ENCODE measurements at regions not wholly inside any gene's neighbourhood (a gene's known extent, or its start where the extent isn't known, plus 50 kb on each side); places are given as distances from the start of the nearest gene placed in this dataset.

DNA sequence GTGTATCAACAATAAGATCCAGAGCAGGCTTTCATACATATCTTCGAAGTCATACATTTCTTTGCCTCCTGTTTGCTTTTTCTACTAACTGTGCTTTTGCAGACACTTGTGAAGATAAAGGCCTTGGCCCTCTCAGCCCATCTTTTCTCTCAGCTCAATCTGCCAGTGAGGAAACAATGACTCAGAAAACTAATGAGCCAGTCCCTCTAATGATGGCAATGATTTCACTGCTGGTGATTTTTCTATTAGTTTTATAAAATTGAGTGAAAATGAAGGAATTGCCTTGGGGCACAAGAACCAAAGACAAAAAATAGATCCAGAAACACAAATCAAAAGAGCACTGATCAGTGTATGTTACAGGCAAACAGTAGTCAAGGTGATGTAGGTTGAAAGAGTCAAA, 167.7 kb upstream of the PPP2R2B start (continued):
- TF ChIP-seq GABPA (IDR thresholded peaks at IDR 0.05 in 1 of 2, conservative IDR thresholded peaks at IDR 0.05 in 1 of 2), result no peak

GRCh38 chr5:147046894-147047293, 168.3 kb upstream of the PPP2R2B start:
- Histone ChIP-seq H3K36me3 (ENCODE audit: control insufficient read depth in 4 of 4, insufficient read depth in 3 of 4, low read depth in 1 of 4, low read length in 3 of 4) (no peaks in the 10 kb centered on the region), H3K9ac (ENCODE audit: low read depth in 1 of 2, low read length in 2 of 2) (no peak overlapping the region), H3K27me3 (ENCODE audit: control insufficient read depth in 4 of 4, insufficient read depth in 4 of 4, low read length in 3 of 4) (peaks cover 0 to 9% (median 0%) of the 10 kb centered on the region in 4 donors), H3K27ac (ENCODE audit: low read depth in 1 of 2, low read length in 2 of 2) (no peak overlapping the region), H3K4me1 (ENCODE audit: control insufficient read depth in 4 of 4, insufficient read depth in 4 of 4, low read length in 3 of 4) (no peaks in the 10 kb centered on the region), H3K9me3 (ENCODE audit: control insufficient read depth in 4 of 4, low read length in 3 of 4) (no peaks in the 10 kb centered on the region), H3K4me3 (ENCODE audit: low read depth in 1 of 3, low read length in 3 of 3) (no peak overlapping the region)
- no peak for TF ChIP-seq EGR1 (IDR thresholded peaks at IDR 0.05; ENCODE audit: low read depth in 2 of 2)
- no peak for TF ChIP-seq CTCF (IDR thresholded peaks at IDR 0.05; ENCODE audit: low read depth, low read length, missing input control)
- no peak for TF ChIP-seq HNF4A (conservative IDR thresholded peaks at IDR 0.05)
- no peak for TF ChIP-seq FOXA2 (IDR thresholded peaks at IDR 0.05)
- TF ChIP-seq, protein P1, sequence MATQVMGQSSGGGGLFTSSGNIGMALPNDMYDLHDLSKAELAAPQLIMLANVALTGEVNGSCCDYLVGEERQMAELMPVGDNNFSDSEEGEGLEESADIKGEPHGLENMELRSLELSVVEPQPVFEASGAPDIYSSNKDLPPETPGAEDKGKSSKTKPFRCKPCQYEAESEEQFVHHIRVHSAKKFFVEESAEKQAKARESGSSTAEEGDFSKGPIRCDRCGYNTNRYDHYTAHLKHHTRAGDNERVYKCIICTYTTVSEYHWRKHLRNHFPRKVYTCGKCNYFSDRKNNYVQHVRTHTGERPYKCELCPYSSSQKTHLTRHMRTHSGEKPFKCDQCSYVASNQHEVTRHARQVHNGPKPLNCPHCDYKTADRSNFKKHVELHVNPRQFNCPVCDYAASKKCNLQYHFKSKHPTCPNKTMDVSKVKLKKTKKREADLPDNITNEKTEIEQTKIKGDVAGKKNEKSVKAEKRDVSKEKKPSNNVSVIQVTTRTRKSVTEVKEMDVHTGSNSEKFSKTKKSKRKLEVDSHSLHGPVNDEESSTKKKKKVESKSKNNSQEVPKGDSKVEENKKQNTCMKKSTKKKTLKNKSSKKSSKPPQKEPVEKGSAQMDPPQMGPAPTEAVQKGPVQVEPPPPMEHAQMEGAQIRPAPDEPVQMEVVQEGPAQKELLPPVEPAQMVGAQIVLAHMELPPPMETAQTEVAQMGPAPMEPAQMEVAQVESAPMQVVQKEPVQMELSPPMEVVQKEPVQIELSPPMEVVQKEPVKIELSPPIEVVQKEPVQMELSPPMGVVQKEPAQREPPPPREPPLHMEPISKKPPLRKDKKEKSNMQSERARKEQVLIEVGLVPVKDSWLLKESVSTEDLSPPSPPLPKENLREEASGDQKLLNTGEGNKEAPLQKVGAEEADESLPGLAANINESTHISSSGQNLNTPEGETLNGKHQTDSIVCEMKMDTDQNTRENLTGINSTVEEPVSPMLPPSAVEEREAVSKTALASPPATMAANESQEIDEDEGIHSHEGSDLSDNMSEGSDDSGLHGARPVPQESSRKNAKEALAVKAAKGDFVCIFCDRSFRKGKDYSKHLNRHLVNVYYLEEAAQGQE (IDR thresholded peaks at IDR 0.05), result no peak
- TF ChIP-seq, protein P2, sequence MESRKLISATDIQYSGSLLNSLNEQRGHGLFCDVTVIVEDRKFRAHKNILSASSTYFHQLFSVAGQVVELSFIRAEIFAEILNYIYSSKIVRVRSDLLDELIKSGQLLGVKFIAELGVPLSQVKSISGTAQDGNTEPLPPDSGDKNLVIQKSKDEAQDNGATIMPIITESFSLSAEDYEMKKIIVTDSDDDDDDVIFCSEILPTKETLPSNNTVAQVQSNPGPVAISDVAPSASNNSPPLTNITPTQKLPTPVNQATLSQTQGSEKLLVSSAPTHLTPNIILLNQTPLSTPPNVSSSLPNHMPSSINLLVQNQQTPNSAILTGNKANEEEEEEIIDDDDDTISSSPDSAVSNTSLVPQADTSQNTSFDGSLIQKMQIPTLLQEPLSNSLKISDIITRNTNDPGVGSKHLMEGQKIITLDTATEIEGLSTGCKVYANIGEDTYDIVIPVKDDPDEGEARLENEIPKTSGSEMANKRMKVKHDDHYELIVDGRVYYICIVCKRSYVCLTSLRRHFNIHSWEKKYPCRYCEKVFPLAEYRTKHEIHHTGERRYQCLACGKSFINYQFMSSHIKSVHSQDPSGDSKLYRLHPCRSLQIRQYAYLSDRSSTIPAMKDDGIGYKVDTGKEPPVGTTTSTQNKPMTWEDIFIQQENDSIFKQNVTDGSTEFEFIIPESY (IDR thresholded peaks at IDR 0.05), result no peak
- TF ChIP-seq TAF1 (conservative IDR thresholded peaks at IDR 0.05), result no peak
- DNase-seq (ENCODE audit: low spot score), result no peak

DNA sequence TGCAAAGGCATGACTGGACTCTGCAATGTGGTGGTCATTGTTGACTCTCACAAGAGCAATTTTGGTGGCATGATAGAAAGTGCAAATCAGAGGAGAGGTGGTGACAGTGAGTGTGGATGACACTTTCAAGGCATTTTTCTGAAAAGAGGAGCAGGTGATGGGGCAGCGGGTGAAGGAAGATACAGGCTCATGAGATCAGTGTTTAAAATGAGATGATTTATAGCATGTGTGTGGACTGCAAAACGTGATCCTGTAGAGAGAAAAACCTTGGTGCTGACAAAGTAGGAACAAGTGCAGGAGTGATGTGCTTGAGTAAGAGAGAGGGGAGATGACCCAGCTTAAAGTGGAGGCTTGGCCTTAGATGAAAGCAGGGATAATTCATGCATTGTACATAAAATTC, 171.2 kb upstream of the PPP2R2B start:
- H3K9me3 ChIP-seq (ENCODE audit: control insufficient read depth in 4 of 4, low read length in 3 of 4), result no peaks in the 10 kb centered on the region
- DNase-seq (ENCODE audit: low spot score), result no peak
- no peak overlapping the region for H3K9ac ChIP-seq (ENCODE audit: low read depth in 1 of 2, low read length in 2 of 2)
- WGBS, result 84% methylated on average over 2 of the region's 2 CpGs
- no peak overlapping the region for H3K27ac ChIP-seq (ENCODE audit: low read depth in 1 of 2, low read length in 2 of 2)
- peaks cover 0 to 5% (median 0%) of the 10 kb centered on the region in 4 donors for H3K27me3 ChIP-seq (ENCODE audit: control insufficient read depth in 4 of 4, insufficient read depth in 4 of 4, low read length in 3 of 4)
- no peaks in the 10 kb centered on the region for H3K36me3 ChIP-seq (ENCODE audit: control insufficient read depth in 4 of 4, insufficient read depth in 3 of 4, low read depth in 1 of 4, low read length in 3 of 4)
- H3K4me1 ChIP-seq (ENCODE audit: control insufficient read depth in 4 of 4, insufficient read depth in 4 of 4, low read length in 3 of 4), result no peaks in the 10 kb centered on the region
- no peak for TF ChIP-seq EGR1 (IDR thresholded peaks at IDR 0.05; ENCODE audit: low read depth in 2 of 2)
- no peak for TF ChIP-seq HNF4G (IDR thresholded peaks at IDR 0.05)
- no peak for TF ChIP-seq GABPA (IDR thresholded peaks at IDR 0.05 in 1 of 2, conservative IDR thresholded peaks at IDR 0.05 in 1 of 2)
- TF ChIP-seq, protein P2 (IDR thresholded peaks at IDR 0.05), result no peak
- no peak for TF ChIP-seq FOXA1 (IDR thresholded peaks at IDR 0.05)
- TF ChIP-seq CTCF (IDR thresholded peaks at IDR 0.05; ENCODE audit: low read depth, low read length, missing input control), result no peak
- TF ChIP-seq JUND (IDR thresholded peaks at IDR 0.05), result no peak
- no peak for TF ChIP-seq SP1 (IDR thresholded peaks at IDR 0.05)
- no peak for TF ChIP-seq YY1 (IDR thresholded peaks at IDR 0.05)
- TF ChIP-seq, protein P3, sequence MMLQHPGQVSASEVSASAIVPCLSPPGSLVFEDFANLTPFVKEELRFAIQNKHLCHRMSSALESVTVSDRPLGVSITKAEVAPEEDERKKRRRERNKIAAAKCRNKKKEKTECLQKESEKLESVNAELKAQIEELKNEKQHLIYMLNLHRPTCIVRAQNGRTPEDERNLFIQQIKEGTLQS (IDR thresholded peaks at IDR 0.05), result no peak
- no peak for TF ChIP-seq NR2F2 (IDR thresholded peaks at IDR 0.05)
- TF ChIP-seq RXRA (IDR thresholded peaks at IDR 0.05), result no peak
- no peak overlapping the region for H3K4me3 ChIP-seq (ENCODE audit: low read depth in 1 of 3, low read length in 3 of 3)
